Esophagus squamous epithelium (tissue), 4 donors: ENCODE measurements at regions not wholly inside any gene's neighbourhood (a gene's known extent, or its start where the extent isn't known, plus 50 kb on each side); places are given as distances from the start of the nearest gene placed in this dataset.

Source experiments
- CTCF ChIP-seq, 6 experiments: fragments of 450-650 bp in 4 of 6; fragments of 200-600 bp in 2 of 6; sonication (generic) in 2 of 6; IDR thresholded peaks; one replicate each; pipeline ENCODE4 v1.5.1; 2016 to 2019; ENCODE audit warnings: antibody characterized with exemption in 6 of 6, mild to moderate bottlenecking in 4 of 6, moderate library complexity in 4 of 6
- POLR2A ChIP-seq, 4 donors: fragments of 450-650 bp; IDR thresholded peaks; one replicate each; pipeline ENCODE4 v1.6.1; 2017; ENCODE audit warnings: antibody characterized with exemption in 4 of 4, mild to moderate bottlenecking in 4 of 4, moderate library complexity in 3 of 4

- TF ChIP-seq CTCF (IDR thresholded peaks at IDR 0.05) (no peak), POLR2A (IDR thresholded peaks at IDR 0.05) (no peak)
These were observed 803.6 kb downstream of the RAPGEF2 start for GRCh38 chr4:159906517-159906916.
